ENCODE measurements at regions not wholly inside any gene's neighbourhood (a gene's known extent, or its start where the extent isn't known, plus 50 kb on each side); places are given as distances from the start of the nearest gene placed in this dataset.

DNA sequence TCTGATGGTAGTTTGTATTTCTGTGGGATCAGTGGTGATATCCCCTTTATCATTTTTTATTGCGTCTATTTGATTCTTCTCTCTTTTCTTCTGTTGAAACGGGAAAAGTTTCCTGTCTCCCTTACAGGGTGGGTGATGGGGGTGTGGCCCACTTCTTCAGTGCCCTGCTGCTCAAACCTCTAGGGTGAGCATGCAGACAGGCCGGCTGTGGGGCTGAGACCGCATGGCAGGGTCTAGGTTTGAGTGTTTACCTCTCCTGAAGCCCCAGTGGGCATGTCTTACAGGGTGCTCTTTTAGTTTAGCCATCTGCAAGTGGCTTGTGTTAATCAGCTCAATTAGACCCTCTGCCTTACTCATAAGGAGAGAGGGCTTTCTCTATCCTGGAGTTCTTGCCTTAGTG is 450.0 kb upstream of the EPHA3 start:
- TF ChIP-seq, protein P1, sequence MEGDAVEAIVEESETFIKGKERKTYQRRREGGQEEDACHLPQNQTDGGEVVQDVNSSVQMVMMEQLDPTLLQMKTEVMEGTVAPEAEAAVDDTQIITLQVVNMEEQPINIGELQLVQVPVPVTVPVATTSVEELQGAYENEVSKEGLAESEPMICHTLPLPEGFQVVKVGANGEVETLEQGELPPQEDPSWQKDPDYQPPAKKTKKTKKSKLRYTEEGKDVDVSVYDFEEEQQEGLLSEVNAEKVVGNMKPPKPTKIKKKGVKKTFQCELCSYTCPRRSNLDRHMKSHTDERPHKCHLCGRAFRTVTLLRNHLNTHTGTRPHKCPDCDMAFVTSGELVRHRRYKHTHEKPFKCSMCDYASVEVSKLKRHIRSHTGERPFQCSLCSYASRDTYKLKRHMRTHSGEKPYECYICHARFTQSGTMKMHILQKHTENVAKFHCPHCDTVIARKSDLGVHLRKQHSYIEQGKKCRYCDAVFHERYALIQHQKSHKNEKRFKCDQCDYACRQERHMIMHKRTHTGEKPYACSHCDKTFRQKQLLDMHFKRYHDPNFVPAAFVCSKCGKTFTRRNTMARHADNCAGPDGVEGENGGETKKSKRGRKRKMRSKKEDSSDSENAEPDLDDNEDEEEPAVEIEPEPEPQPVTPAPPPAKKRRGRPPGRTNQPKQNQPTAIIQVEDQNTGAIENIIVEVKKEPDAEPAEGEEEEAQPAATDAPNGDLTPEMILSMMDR (IDR thresholded peaks at IDR 0.05) = no peak
- TF ChIP-seq POLR2A (IDR thresholded peaks at IDR 0.05) = no peak
